KMS-11 (cell line): ENCODE measurements at regions not wholly inside any gene's neighbourhood (a gene's known extent, or its start where the extent isn't known, plus 50 kb on each side); places are given as distances from the start of the nearest gene placed in this dataset.
"Not testable (repeated sequence)": the region's sequence is repeated elsewhere in the genome, so short reads cannot be mapped to it uniquely, and the experiment has no call there.

Experiments
- H2AFZ ChIP-seq: fragments of 200-600 bp; sonication (generic); 2 replicates; pipeline ENCODE4 v1.6.1; 2016; ENCODE audit warnings: antibody characterized with exemption, mixed run types, low read depth
- H3K27ac ChIP-seq: fragments of 200-600 bp; sonication (generic); 2 replicates; pipeline ENCODE4 v1.6.1; 2016; ENCODE audit warnings: mild to moderate bottlenecking, mixed run types
- H3K27me3 ChIP-seq: fragments of 200-600 bp; sonication (generic); 2 replicates; pipeline ENCODE4 v1.6.1; 2017; ENCODE audit warnings: mild to moderate bottlenecking, low read depth, mixed run types, moderate library complexity; ENCODE audit not compliant: insufficient read depth
- H3K36me3 ChIP-seq: fragments of 200-600 bp; sonication (generic); 2 replicates; pipeline ENCODE4 v1.6.1; 2017; ENCODE audit warnings: mild to moderate bottlenecking, mixed run types; ENCODE audit not compliant: insufficient read depth
- H3K4me1 ChIP-seq: fragments of 200-600 bp; sonication (generic); 2 replicates; pipeline ENCODE4 v1.6.1; 2016; ENCODE audit warnings: mild to moderate bottlenecking, low read depth, mixed run types; ENCODE audit not compliant: poor library complexity, severe bottlenecking
- H3K4me2 ChIP-seq: fragments of 200-600 bp; sonication (generic); 2 replicates; pipeline ENCODE4 v1.7.0; 2016; ENCODE audit warnings: mild to moderate bottlenecking, mixed run types
- H3K4me3 ChIP-seq: fragments of 200-600 bp; sonication (generic); IDR thresholded peaks from 2 replicates; pipeline ENCODE4 v1.6.1; 2017; ENCODE audit warnings: low read depth, low read length, mixed read lengths; ENCODE audit not compliant: insufficient read depth
- H3K79me2 ChIP-seq: fragments of 200-600 bp; sonication (generic); 2 replicates; pipeline ENCODE4 v1.6.1; 2016; ENCODE audit warnings: low read depth, mixed run types; ENCODE audit not compliant: insufficient read depth
- H3K9ac ChIP-seq: fragments of 200-600 bp; sonication (generic); 2 replicates; pipeline ENCODE4 v1.6.1; 2016; ENCODE audit warnings: mild to moderate bottlenecking, mixed run types
- H4K20me1 ChIP-seq: fragments of 200-600 bp; sonication (generic); 2 replicates; pipeline ENCODE4 v1.6.1; 2016; ENCODE audit warnings: mild to moderate bottlenecking, mixed run types; ENCODE audit not compliant: insufficient read depth
- TF ChIP-seq, protein P1 (sequence below): fragments of 200-600 bp; sonication (generic); conservative IDR thresholded peaks from 2 replicates; pipeline ENCODE4 v1.6.1; 2017; ENCODE audit warnings: low read depth, mild to moderate bottlenecking, antibody characterized with exemption, low read length, moderate library complexity, mixed read lengths

- Histone ChIP-seq H3K27ac (no peak overlapping the region), H3K4me3 (no peak overlapping the region), H3K79me2 (no peaks in the 10 kb centered on the region), H3K27me3 (no peaks in the 10 kb centered on the region), H3K9ac (no peak overlapping the region), H3K4me1 (no peaks in the 10 kb centered on the region), H3K36me3 (no peaks in the 10 kb centered on the region; the same call in 1 of the 2 replicates), H4K20me1 (no peaks in the 10 kb centered on the region), H3K4me2 (no peak overlapping the region), H2AFZ (no peak overlapping the region)
- TF ChIP-seq, protein P1, sequence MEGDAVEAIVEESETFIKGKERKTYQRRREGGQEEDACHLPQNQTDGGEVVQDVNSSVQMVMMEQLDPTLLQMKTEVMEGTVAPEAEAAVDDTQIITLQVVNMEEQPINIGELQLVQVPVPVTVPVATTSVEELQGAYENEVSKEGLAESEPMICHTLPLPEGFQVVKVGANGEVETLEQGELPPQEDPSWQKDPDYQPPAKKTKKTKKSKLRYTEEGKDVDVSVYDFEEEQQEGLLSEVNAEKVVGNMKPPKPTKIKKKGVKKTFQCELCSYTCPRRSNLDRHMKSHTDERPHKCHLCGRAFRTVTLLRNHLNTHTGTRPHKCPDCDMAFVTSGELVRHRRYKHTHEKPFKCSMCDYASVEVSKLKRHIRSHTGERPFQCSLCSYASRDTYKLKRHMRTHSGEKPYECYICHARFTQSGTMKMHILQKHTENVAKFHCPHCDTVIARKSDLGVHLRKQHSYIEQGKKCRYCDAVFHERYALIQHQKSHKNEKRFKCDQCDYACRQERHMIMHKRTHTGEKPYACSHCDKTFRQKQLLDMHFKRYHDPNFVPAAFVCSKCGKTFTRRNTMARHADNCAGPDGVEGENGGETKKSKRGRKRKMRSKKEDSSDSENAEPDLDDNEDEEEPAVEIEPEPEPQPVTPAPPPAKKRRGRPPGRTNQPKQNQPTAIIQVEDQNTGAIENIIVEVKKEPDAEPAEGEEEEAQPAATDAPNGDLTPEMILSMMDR = no peak
Observed at GRCh38 chr5:23763170-23763569, 255.8 kb downstream of the PRDM9 start.

DNA sequence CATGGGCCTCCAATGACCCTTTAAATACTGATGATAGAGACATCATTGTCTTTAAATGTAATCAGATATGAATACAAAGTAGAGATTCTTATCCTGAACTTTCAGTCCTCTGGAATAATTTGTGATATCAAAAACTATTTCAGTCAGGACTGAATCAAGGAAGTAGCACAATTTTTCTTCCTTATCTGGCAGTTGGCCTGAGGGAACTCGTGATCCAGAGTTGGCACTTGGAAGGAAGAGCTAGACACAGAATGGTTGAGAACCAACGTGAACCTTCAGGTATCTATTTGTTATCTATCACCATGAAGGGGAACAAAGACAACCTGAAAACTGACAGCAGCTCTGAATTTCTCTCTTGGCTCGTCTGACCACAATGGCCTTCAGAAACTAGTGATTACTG is 269.3 kb downstream of the PRDM9 start:
- Histone ChIP-seq H3K79me2 (no peaks in the 10 kb centered on the region), H3K36me3 (no peaks in the 10 kb centered on the region), H3K4me2 (no peak overlapping the region), H3K27ac (no peak overlapping the region), H3K4me1 (no peaks in the 10 kb centered on the region), H3K4me3 (no peak overlapping the region), H2AFZ (no peak overlapping the region), H3K27me3 (no peaks in the 10 kb centered on the region), H4K20me1 (no peaks in the 10 kb centered on the region), H3K9ac (no peak overlapping the region)
- TF ChIP-seq, protein P1 = no peak

DNA sequence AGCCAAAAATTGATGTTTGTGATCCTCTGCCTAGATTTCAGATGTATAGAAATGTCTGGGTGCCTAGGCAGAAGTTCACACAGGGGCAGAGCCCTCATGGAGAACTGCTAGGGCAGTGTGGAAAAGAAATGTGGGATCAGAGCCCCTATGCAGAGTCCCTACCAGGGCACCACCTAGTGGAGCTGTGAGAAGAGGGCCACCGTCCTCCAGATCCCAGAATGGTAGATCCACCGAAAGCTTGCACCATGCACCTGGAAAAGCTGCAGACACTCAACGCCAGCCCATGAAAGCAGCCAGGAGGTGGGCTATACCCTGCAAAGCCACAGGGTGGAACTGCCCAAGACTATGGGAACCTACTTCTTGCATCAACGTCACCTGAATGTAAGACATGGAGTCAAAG is 292.9 kb downstream of the PRDM9 start:
- H3K4me2 ChIP-seq, H3K36me3 ChIP-seq, H2AFZ ChIP-seq: not testable (repeated sequence)

GRCh38 chr5:23820765-23821471 is 313.5 kb downstream of the PRDM9 start:
- no peaks in the 10 kb centered on the region; the same call in 1 of the 2 replicates for H3K36me3 ChIP-seq
- H3K4me2 ChIP-seq = no peak overlapping the region
- no peak overlapping the region for H2AFZ ChIP-seq
- no peaks in the 10 kb centered on the region for H3K27me3 ChIP-seq
- H3K4me1 ChIP-seq = no peaks in the 10 kb centered on the region
- no peak overlapping the region for H3K27ac ChIP-seq
- H4K20me1 ChIP-seq = no peaks in the 10 kb centered on the region
- no peaks in the 10 kb centered on the region for H3K79me2 ChIP-seq
- H3K9ac ChIP-seq = no peak overlapping the region
- H3K4me3 ChIP-seq = no peak overlapping the region
- TF ChIP-seq, protein P1 = peak; percentile 74

More for the DNA sequence above, 292.9 kb downstream of the PRDM9 start:
- H3K79me2 ChIP-seq, H4K20me1 ChIP-seq, H3K9ac ChIP-seq, H3K27ac ChIP-seq, H3K4me3 ChIP-seq, H3K4me1 ChIP-seq, H3K27me3 ChIP-seq: not testable (repeated sequence)

DNA sequence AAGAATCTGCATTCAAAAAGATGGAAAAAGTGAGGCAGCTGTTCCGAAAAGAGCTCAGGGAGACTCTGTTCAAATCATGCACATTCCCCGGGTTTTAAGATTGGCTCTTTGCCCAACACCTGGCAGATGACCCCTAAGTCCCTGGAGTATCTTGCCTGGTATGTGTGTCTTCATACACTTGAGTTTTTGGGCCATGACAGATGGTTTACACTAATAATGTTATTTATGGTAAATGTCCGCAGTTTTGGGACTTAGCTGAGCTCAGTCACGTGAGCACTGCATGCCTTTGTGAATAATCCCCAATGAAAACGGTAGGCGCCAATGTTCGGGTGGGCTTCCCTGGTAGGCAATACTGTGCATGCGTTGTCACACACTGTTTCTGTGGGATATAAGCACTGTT is 316.1 kb downstream of the PRDM9 start:
- Histone ChIP-seq H3K27me3 (no peaks in the 10 kb centered on the region), H3K36me3 (no peaks in the 10 kb centered on the region), H3K4me2 (no peak overlapping the region), H4K20me1 (no peaks in the 10 kb centered on the region), H3K4me3 (no peak overlapping the region), H3K79me2 (no peaks in the 10 kb centered on the region), H3K9ac (no peak overlapping the region), H2AFZ (no peak overlapping the region), H3K27ac (no peak overlapping the region), H3K4me1 (no peaks in the 10 kb centered on the region)
- TF ChIP-seq, protein P1 = no peak
